HG03342 (cell line): ENCODE measurements at regions not wholly inside any gene's neighbourhood (a gene's known extent, or its start where the extent isn't known, plus 50 kb on each side); places are given as distances from the start of the nearest gene placed in this dataset.
"Not testable (repeated sequence)": the region's sequence is repeated elsewhere in the genome, so short reads cannot be mapped to it uniquely, and the experiment has no call there.

ENCODE experiments used
- ATAC-seq: cut with Tn5 transposase; IDR thresholded peaks from one replicate; pipeline ENCODE4 v1.9.1; 2021; ENCODE audit warnings: mild to moderate bottlenecking, moderate library complexity; ENCODE audit not compliant: unreplicated experiment

GRCh38 chr5:54404568-54404967 lies 50.9 kb upstream of the HSPB3 start:
- ATAC-seq = no peak

GRCh38 chr5:54403885-54404416 lies 51.5 kb upstream of the HSPB3 start:
- ATAC-seq = no peak

- ATAC-seq = no peak
These were observed 52.4 kb upstream of the HSPB3 start for GRCh38 chr5:54403121-54403520.

GRCh38 chr5:54401515-54401914 lies 54.0 kb upstream of the HSPB3 start:
- peak; percentile 99 for ATAC-seq

GRCh38 chr5:54398191-54398590 lies 57.3 kb upstream of the HSPB3 start:
- no peak for ATAC-seq

GRCh38 chr5:54397420-54397819 lies 58.1 kb upstream of the HSPB3 start:
- no peak for ATAC-seq

GRCh38 chr5:54393007-54393406 lies 62.5 kb upstream of the HSPB3 start:
- not testable (repeated sequence) for ATAC-seq

GRCh38 chr5:54390539-54391031 lies 64.9 kb upstream of the HSPB3 start:
- ATAC-seq = no peak

- ATAC-seq = no peak
These were observed 65.5 kb upstream of the HSPB3 start for GRCh38 chr5:54390015-54390414.

- not testable (repeated sequence) for ATAC-seq
These were observed 66.1 kb upstream of the HSPB3 start for GRCh38 chr5:54389399-54389798.

GRCh38 chr5:54388811-54389210 lies 66.7 kb upstream of the HSPB3 start:
- ATAC-seq = no peak

GRCh38 chr5:54388409-54388808 lies 67.1 kb upstream of the HSPB3 start:
- ATAC-seq = no peak

- ATAC-seq = no peak
These were observed 67.8 kb upstream of the HSPB3 start for GRCh38 chr5:54387659-54388232.

GRCh38 chr5:54387031-54387430 lies 68.5 kb upstream of the HSPB3 start:
- no peak for ATAC-seq

- no peak for ATAC-seq
These were observed 69.5 kb upstream of the HSPB3 start for GRCh38 chr5:54385994-54386393.

- no peak for ATAC-seq
These were observed 71.1 kb upstream of the HSPB3 start for GRCh38 chr5:54384356-54384933.

- ATAC-seq = no peak
These were observed 71.6 kb upstream of the HSPB3 start for GRCh38 chr5:54383941-54384340.

GRCh38 chr5:54383225-54383901 lies 72.1 kb upstream of the HSPB3 start:
- no peak for ATAC-seq

- not testable (repeated sequence) for ATAC-seq
These were observed 70.9 kb upstream of the ARL15 start for GRCh38 chr5:54381319-54381718.

- no peak for ATAC-seq
These were observed 69.2 kb upstream of the ARL15 start for GRCh38 chr5:54379590-54379989.

GRCh38 chr5:54378707-54379106 lies 68.3 kb upstream of the ARL15 start:
- no peak for ATAC-seq

- not testable (repeated sequence) for ATAC-seq
These were observed 67.0 kb upstream of the ARL15 start for GRCh38 chr5:54377339-54377738.
